Ishikawa (cell line): ENCODE measurements at regions not wholly inside any gene's neighbourhood (a gene's known extent, or its start where the extent isn't known, plus 50 kb on each side); places are given as distances from the start of the nearest gene placed in this dataset.

Experiments
- CEBPB ChIP-seq: IDR thresholded peaks from 2 replicates; pipeline ENCODE4 v1.6.1; 2012
- CREB1 ChIP-seq: IDR thresholded peaks from 2 replicates; pipeline ENCODE4 v1.6.1; 2012; ENCODE audit warnings: low read depth
- EGR1 ChIP-seq: IDR thresholded peaks from 2 replicates; pipeline ENCODE4 v1.6.1; 2012
- EP300 ChIP-seq: IDR thresholded peaks from 2 replicates; pipeline ENCODE4 v1.6.1; 2012; ENCODE audit warnings: borderline replicate concordance
- FOXM1 ChIP-seq: IDR thresholded peaks from 2 replicates; pipeline ENCODE4 v1.6.1; 2012; ENCODE audit warnings: low read depth, borderline replicate concordance
- NFIC ChIP-seq: IDR thresholded peaks from 2 replicates; pipeline ENCODE4 v1.6.1; 2012
- RAD21 ChIP-seq: IDR thresholded peaks from 2 replicates; pipeline ENCODE4 v1.6.1; 2012; ENCODE audit warnings: low read depth
- TAF1 ChIP-seq: IDR thresholded peaks from 2 replicates; pipeline ENCODE4 v1.6.1; 2012; ENCODE audit warnings: low read depth, mild to moderate bottlenecking
- TCF12 ChIP-seq: IDR thresholded peaks from 2 replicates; pipeline ENCODE4 v1.6.1; 2012; ENCODE audit warnings: low read depth
- TEAD4 ChIP-seq: IDR thresholded peaks from 2 replicates; pipeline ENCODE4 v1.6.1; 2012
- YY1 ChIP-seq: IDR thresholded peaks from 2 replicates; pipeline ENCODE4 v1.6.1; 2012; ENCODE audit warnings: low read depth
- ZBTB7A ChIP-seq: IDR thresholded peaks from 2 replicates; pipeline ENCODE4 v1.6.1; 2012; ENCODE audit warnings: low read depth
- TF ChIP-seq, protein P1 (sequence below): IDR thresholded peaks from 2 replicates; pipeline ENCODE4 v1.6.1; 2012
- TF ChIP-seq, protein P2 (sequence below): IDR thresholded peaks from 2 replicates; pipeline ENCODE4 v1.6.1; 2012; ENCODE audit warnings: low read depth, mild to moderate bottlenecking
- TF ChIP-seq, protein P3 (sequence below): IDR thresholded peaks from 2 replicates; pipeline ENCODE4 v1.6.1; 2012

DNA sequence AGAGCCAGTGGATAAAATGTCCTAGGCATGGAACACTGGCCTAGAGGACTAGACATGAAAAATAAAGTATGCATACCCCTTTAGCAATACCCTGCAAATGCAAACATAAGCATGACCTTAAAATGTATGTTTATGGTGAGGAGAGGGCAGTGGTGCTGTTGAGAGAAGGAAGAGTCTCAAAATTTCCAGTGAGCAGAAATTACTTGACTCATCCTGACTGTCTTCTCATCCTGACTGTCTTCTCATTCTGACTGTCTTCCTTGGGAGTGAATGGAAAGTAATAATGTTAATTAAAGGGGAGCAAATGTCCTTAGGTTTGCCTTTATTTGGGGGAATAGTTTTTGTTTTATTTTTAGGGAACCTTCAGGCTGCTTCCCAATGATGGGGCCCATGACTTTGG lies 121.5 kb upstream of the GALNT15 start:
- TF ChIP-seq TCF12 (no peak), EP300 (no peak), RAD21 (no peak), YY1 (no peak), CREB1 (no peak), FOXM1 (no peak), EGR1 (no peak), CEBPB (no peak), ZBTB7A (no peak), NFIC (no peak), TAF1 (no peak), TEAD4 (no peak)
- TF ChIP-seq, protein P1, sequence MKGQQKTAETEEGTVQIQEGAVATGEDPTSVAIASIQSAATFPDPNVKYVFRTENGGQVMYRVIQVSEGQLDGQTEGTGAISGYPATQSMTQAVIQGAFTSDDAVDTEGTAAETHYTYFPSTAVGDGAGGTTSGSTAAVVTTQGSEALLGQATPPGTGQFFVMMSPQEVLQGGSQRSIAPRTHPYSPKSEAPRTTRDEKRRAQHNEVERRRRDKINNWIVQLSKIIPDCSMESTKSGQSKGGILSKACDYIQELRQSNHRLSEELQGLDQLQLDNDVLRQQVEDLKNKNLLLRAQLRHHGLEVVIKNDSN, result no peak
- TF ChIP-seq, protein P2, sequence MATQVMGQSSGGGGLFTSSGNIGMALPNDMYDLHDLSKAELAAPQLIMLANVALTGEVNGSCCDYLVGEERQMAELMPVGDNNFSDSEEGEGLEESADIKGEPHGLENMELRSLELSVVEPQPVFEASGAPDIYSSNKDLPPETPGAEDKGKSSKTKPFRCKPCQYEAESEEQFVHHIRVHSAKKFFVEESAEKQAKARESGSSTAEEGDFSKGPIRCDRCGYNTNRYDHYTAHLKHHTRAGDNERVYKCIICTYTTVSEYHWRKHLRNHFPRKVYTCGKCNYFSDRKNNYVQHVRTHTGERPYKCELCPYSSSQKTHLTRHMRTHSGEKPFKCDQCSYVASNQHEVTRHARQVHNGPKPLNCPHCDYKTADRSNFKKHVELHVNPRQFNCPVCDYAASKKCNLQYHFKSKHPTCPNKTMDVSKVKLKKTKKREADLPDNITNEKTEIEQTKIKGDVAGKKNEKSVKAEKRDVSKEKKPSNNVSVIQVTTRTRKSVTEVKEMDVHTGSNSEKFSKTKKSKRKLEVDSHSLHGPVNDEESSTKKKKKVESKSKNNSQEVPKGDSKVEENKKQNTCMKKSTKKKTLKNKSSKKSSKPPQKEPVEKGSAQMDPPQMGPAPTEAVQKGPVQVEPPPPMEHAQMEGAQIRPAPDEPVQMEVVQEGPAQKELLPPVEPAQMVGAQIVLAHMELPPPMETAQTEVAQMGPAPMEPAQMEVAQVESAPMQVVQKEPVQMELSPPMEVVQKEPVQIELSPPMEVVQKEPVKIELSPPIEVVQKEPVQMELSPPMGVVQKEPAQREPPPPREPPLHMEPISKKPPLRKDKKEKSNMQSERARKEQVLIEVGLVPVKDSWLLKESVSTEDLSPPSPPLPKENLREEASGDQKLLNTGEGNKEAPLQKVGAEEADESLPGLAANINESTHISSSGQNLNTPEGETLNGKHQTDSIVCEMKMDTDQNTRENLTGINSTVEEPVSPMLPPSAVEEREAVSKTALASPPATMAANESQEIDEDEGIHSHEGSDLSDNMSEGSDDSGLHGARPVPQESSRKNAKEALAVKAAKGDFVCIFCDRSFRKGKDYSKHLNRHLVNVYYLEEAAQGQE, result no peak

DNA sequence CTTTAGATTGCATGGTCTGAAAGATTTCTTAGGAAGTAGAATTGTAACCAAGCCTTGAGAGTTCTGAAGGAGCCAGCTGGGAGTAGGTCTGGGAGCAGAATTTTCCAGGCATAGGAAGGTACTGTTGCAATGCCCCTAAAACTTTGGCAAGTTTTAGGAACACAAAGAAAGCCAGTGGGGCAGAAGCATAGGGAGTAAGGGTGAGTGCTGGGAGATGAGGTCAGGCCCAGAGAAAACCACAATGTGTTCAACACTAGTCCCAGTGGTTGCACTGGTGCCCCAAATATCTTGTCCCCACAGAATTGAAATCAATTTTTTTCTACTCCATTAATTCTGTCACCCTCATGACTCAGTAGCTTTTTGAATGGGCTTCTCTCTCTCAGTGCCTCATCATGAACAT lies 120.7 kb upstream of the GALNT15 start:
- TF ChIP-seq YY1 (no peak), ZBTB7A (no peak), CREB1 (no peak), CEBPB (no peak), EGR1 (no peak), TEAD4 (no peak), RAD21 (no peak), TAF1 (no peak), NFIC (no peak), TCF12 (no peak), FOXM1 (no peak), EP300 (no peak)
- TF ChIP-seq, protein P1, result no peak
- TF ChIP-seq, protein P2, result no peak
- TF ChIP-seq, protein P3, sequence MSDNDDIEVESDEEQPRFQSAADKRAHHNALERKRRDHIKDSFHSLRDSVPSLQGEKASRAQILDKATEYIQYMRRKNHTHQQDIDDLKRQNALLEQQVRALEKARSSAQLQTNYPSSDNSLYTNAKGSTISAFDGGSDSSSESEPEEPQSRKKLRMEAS, result no peak

DNA sequence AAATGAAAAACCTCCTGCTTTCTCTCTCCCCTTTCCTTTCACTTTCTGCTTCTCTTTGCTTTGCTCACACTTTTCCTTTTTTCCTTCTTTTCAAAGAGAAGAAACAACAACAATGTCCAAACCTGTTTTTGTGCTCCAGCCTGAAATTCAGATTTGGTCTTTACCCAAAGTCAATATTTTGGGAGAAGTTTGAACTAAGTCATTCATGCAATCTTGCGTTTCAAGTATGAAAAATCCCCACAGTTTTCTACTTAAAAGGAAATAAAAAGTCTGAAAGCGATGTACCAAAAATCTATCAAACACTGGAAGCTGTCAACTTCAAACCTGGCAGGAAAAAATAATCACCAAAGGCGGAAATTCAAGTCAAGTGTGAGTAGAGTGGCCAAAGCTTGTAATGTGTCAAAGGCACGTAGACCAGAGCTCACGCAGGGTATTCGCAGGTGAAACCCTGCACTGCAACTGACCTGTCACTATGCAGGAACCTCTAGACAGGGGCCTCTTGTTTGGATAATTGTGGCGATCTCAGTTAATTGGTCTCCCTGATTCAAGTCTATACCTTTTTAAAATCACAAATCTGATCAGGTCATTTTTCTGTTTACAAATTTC lies 118.8 kb upstream of the GALNT15 start:
- TF ChIP-seq TEAD4 (no peak), YY1 (no peak), RAD21 (no peak), CREB1 (no peak), TAF1 (no peak), ZBTB7A (no peak), EGR1 (no peak), NFIC (no peak), FOXM1 (no peak), CEBPB (no peak)
- TF ChIP-seq, protein P2, result no peak
- TF ChIP-seq, protein P3, result no peak
- TF ChIP-seq, protein P1, result no peak

DNA sequence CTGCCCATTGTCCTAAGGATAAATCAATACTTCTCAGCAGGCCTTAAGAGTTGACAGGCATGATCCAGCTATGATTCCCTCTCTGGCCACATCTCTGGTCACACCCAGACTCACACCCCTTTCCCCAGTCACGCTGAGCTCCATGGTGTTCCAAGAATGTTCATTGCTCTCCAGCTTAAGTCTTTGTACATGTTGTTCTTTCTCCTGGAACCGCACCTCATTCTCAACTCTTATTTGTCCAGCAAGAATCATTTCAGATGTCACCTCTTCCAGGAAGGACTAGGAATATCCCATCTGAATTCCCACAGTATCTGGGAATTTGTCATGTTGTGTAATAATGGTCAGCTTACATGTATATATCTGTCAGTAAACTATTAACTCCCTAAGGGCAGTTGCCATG lies 118.3 kb upstream of the GALNT15 start:
- TF ChIP-seq EGR1 (no peak), TEAD4 (no peak), FOXM1 (no peak), TAF1 (no peak), ZBTB7A (no peak), EP300 (no peak), CEBPB (no peak), YY1 (no peak), NFIC (no peak)
- TF ChIP-seq, protein P1, result no peak
- TF ChIP-seq, protein P3, result no peak
